PC-9 (cell line): ENCODE measurements at regions not wholly inside any gene's neighbourhood (a gene's known extent, or its start where the extent isn't known, plus 50 kb on each side); places are given as distances from the start of the nearest gene placed in this dataset.
"Not testable (repeated sequence)": the region's sequence is repeated elsewhere in the genome, so short reads cannot be mapped to it uniquely, and the experiment has no call there.

Experiments used
- BruUV-seq: library from RNA; stranded (reverse); fragments of 400-500 nt; replicated peaks from 2 replicates; lab custom pipeline; 2021; lab: Mats Ljungman, UMichigan
- CTCF ChIA-PET: fragments of 300-600 bp; sonication (Branson Sonifier 250); formaldehyde crosslinking; loops from one replicate; lab custom pipeline; 2022; ENCODE audit warnings: antibody characterized with exemption; lab: Charles Lee
- POLR2A ChIA-PET: fragments of 300-600 bp; sonication (Branson Sonifier 250); formaldehyde crosslinking; loops from one replicate; lab custom pipeline; 2022; ENCODE audit warnings: antibody characterized with exemption; ENCODE audit not compliant: unreplicated experiment; lab: Charles Lee
- DNase-seq, 2 experiments: peaks; one replicate each; pipeline versions ENCODE4 v3.0.0 to v3.0.0-alpha.2; 2015 to 2022; ENCODE audit warnings: mixed read lengths in 1 of 2
- H2AFZ ChIP-seq: fragments of 200-600 bp; sonication (generic); 2 replicates; pipeline ENCODE4 v1.8.1; 2017; ENCODE audit warnings: antibody characterized with exemption
- H3F3A ChIP-seq: fragments of 200-600 bp; sonication (generic); 2 replicates; pipeline ENCODE4 v1.8.1; 2017; ENCODE audit warnings: antibody characterized with exemption, mild to moderate bottlenecking, low read depth; ENCODE audit not compliant: insufficient read depth
- H3K27ac ChIP-seq: fragments of 200-600 bp; sonication (generic); 2 replicates; pipeline ENCODE4 v1.6.1; 2016; ENCODE audit warnings: mixed run types
- H3K27me3 ChIP-seq: fragments of 200-600 bp; sonication (generic); 2 replicates; pipeline ENCODE4 v1.6.1; 2016; ENCODE audit warnings: low read depth, mixed run types; ENCODE audit not compliant: insufficient read depth
- H3K36me3 ChIP-seq: fragments of 200-600 bp; sonication (generic); 2 replicates; pipeline ENCODE4 v1.6.1; 2016; ENCODE audit warnings: low read depth, mixed run types
- H3K4me1 ChIP-seq: fragments of 200-600 bp; sonication (generic); replicated peaks from 2 replicates; pipeline ENCODE4 v1.6.1; 2016; ENCODE audit warnings: mixed run types; ENCODE audit not compliant: insufficient read depth
- H3K4me2 ChIP-seq: fragments of 200-600 bp; sonication (generic); 2 replicates; pipeline ENCODE4 v1.6.1; 2017; ENCODE audit warnings: mixed run types
- H3K4me3 ChIP-seq: fragments of 200-600 bp; sonication (generic); 2 replicates; pipeline ENCODE4 v1.6.1; 2016; ENCODE audit warnings: mixed run types
- H3K79me2 ChIP-seq: fragments of 200-600 bp; sonication (generic); 2 replicates; pipeline ENCODE4 v1.6.1; 2017; ENCODE audit warnings: low read depth, mixed run types
- H3K9me2 ChIP-seq: fragments of 200-600 bp; sonication (generic); 2 replicates; pipeline ENCODE4 v1.8.1; 2017; ENCODE audit warnings: mild to moderate bottlenecking; ENCODE audit not compliant: insufficient read depth
- H3K9me3 ChIP-seq: fragments of 200-600 bp; sonication (generic); 2 replicates; pipeline ENCODE4 v1.8.1; 2016; ENCODE audit warnings: low read depth; ENCODE audit not compliant: insufficient read depth
- H4K20me1 ChIP-seq: fragments of 200-600 bp; sonication (generic); 2 replicates; pipeline ENCODE4 v1.8.1; 2017; ENCODE audit not compliant: insufficient read depth
- CTCF ChIP-seq: fragments of 200-600 bp; sonication (generic); conservative IDR thresholded peaks from 2 replicates; pipeline ENCODE4 v1.6.1; 2017; ENCODE audit warnings: mixed run types, antibody characterized with exemption, mild to moderate bottlenecking, moderate library complexity
- EZH2 ChIP-seq: fragments of 200-600 bp; sonication (generic); IDR thresholded peaks from 2 replicates; pipeline ENCODE4 v1.8.0; 2017; ENCODE audit warnings: antibody characterized with exemption, low read depth
- intact Hi-C: fragments of 100-400 bp; cut with micrococcal nuclease; formaldehyde crosslinking; loops from one replicate; pipeline ENCODE4 v1.10.0; 2022; ENCODE audit not compliant: unreplicated experiment

DNA sequence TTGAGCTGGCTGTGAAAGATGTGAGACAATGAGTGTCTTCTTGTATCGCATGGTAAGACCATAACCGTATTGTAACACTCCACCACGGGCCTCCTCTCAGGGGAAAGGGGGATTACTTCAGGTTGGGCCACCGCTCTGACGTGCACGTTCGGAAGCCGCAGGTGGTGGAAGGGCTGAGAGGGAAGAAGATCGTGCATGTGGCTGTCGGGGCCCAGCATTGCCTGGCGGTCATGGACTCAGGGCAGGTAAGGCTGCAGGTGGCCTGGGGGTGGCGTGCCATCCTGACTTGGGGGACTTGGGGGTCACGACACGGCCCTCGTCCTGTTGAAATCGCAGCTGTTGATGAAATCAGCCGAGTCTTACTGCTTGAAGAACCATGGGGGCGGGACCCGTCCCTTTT, 87.3 kb upstream of the FAN1 start:
- H3K4me2 ChIP-seq, result no peak overlapping the region
- intact Hi-C loops, result no loop called here

GRCh38 chr15:30823068-30823813, 80.5 kb upstream of the FAN1 start:
- H3K4me2 ChIP-seq, H4K20me1 ChIP-seq, H3K9me2 ChIP-seq, BruUV-seq, H3K79me2 ChIP-seq, H3K4me3 ChIP-seq, CTCF ChIA-PET, DNase-seq, H3K36me3 ChIP-seq, H2AFZ ChIP-seq, H3K9me3 ChIP-seq, H3K27me3 ChIP-seq, H3F3A ChIP-seq, H3K4me1 ChIP-seq, intact Hi-C loops, H3K27ac ChIP-seq, POLR2A ChIA-PET: not testable (repeated sequence)

More for the DNA sequence above, 87.3 kb upstream of the FAN1 start:
- Histone ChIP-seq H3K4me1 (no peaks in the 10 kb centered on the region), H3K79me2 (no peaks in the 10 kb centered on the region), H3K36me3 (no peaks in the 10 kb centered on the region), H2AFZ (no peak overlapping the region), H3K27ac (no peak overlapping the region), H4K20me1 (no peaks in the 10 kb centered on the region), H3K27me3 (no peaks in the 10 kb centered on the region), H3K9me2 (no peaks in the 10 kb centered on the region), H3F3A (no peaks in the 10 kb centered on the region), H3K9me3 (no peaks in the 10 kb centered on the region), H3K4me3 (no peak overlapping the region)
- POLR2A ChIA-PET, result no interaction called here
- no peak for DNase-seq
- no TSS peak for BruUV-seq
- TF ChIP-seq CTCF, result no peak
- no peak for TF ChIP-seq EZH2
- CTCF ChIA-PET, result no interaction called here

DNA sequence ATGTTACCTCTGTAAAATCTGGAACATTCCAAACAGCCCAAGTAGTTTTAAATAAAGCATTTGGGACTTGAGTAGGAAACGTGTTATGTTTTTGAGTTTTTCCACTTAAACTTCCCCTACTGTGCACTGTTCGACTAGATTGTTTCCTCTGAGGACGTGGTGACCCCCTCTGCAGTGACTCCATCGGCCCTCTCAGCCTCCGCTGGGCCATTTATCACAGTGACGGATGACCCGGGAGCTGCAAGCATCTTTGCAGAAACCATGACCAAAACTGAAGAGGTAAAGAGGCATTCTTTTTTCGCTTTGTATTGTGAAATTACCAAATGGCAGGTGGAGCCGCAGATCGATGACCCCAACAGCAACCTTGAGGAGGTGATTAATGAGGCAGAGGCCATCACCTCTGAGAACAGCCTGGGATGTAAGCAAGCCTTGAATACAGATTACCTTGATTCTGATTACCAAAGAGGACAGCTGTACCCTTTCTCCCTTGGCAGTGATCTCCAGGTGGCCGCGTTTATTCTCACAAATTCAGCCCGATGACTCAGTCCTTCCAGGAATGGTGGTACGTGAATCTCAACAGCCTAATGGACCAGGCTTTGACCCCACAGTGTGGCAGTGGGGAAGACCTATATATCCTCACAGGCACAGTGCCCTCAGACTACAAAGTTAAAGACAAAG, 79.1 kb upstream of the FAN1 start:
- intact Hi-C loops, result no loop called here
- Histone ChIP-seq H2AFZ (no peak overlapping the region), H3K9me3 (no peaks in the 10 kb centered on the region), H3K27ac (no peak overlapping the region), H3K27me3 (no peaks in the 10 kb centered on the region), H3K4me3 (no peak overlapping the region), H4K20me1 (no peaks in the 10 kb centered on the region), H3K9me2 (no peaks in the 10 kb centered on the region), H3F3A (no peaks in the 10 kb centered on the region), H3K36me3 (no peaks in the 10 kb centered on the region), H3K4me2 (no peak overlapping the region), H3K79me2 (no peaks in the 10 kb centered on the region), H3K4me1 (no peaks in the 10 kb centered on the region)
- POLR2A ChIA-PET, result no interaction called here
- TF ChIP-seq EZH2 (no peak), CTCF (no peak)
- DNase-seq, result no peak
- CTCF ChIA-PET, result no interaction called here
- no TSS peak for BruUV-seq
